AG10803 (cell line): ENCODE measurements at regions not wholly inside any gene's neighbourhood (a gene's known extent, or its start where the extent isn't known, plus 50 kb on each side); places are given as distances from the start of the nearest gene placed in this dataset.

Experiments used
- DNase-seq: peaks from one replicate; pipeline ENCODE4 v3.0.0; 2010; ENCODE audit warnings: low read depth
- H3K4me3 ChIP-seq: 2 replicates; pipeline ENCODE4 v1.5.1; 2011; ENCODE audit warnings: mild to moderate bottlenecking, low read length, control low read depth
- CTCF ChIP-seq: conservative IDR thresholded peaks from 2 replicates; pipeline ENCODE4 v1.5.1; 2011; ENCODE audit warnings: mild to moderate bottlenecking, low read length, control low read depth, inconsistent platforms

- no peak for TF ChIP-seq CTCF
- H3K4me3 ChIP-seq, result no peak overlapping the region
- no peak for DNase-seq
Observed at GRCh38 chr3:14057701-14058100, 67.0 kb downstream of the CHCHD4 start.

- no peak for DNase-seq
- no peak for TF ChIP-seq CTCF
- no peak overlapping the region for H3K4me3 ChIP-seq
Observed at GRCh38 chr3:14047841-14048240, 76.8 kb downstream of the CHCHD4 start.

- no peak overlapping the region for H3K4me3 ChIP-seq
- no peak for DNase-seq
- TF ChIP-seq CTCF, result no peak
Observed at GRCh38 chr3:14047027-14047426, 77.6 kb downstream of the CHCHD4 start.

- no peak for TF ChIP-seq CTCF
- no peak overlapping the region for H3K4me3 ChIP-seq
- peak; percentile 66 for DNase-seq
Observed at GRCh38 chr3:14042680-14043079, 82.0 kb downstream of the CHCHD4 start.

- no peak for DNase-seq
- no peak for TF ChIP-seq CTCF
- H3K4me3 ChIP-seq, result no peak overlapping the region
Observed at GRCh38 chr3:14039149-14039548, 85.5 kb downstream of the CHCHD4 start.

GRCh38 chr3:14037211-14037610, 87.5 kb downstream of the CHCHD4 start:
- no peak for TF ChIP-seq CTCF
- H3K4me3 ChIP-seq, result no peak overlapping the region
- DNase-seq, result no peak

GRCh38 chr3:14033023-14033422, 91.6 kb downstream of the CHCHD4 start:
- TF ChIP-seq CTCF, result no peak
- no peak for DNase-seq
- no peak overlapping the region for H3K4me3 ChIP-seq
